SK-N-SH (cell line): ENCODE measurements at regions not wholly inside any gene's neighbourhood (a gene's known extent, or its start where the extent isn't known, plus 50 kb on each side); places are given as distances from the start of the nearest gene placed in this dataset.

Source experiments
- CTCF ChIA-PET: fragments of 300-600, 350-600 bp; formaldehyde crosslinking; extraction: SDS; loops from one replicate; lab custom pipeline; 2021; lab: Yijun Ruan, JAX
- POLR2A ChIA-PET: fragments of 350-600 bp; sonication (Branson Sonifier 250); formaldehyde crosslinking; extraction: SDS; loops from one replicate; lab custom pipeline; 2020; ENCODE audit warnings: antibody characterized with exemption, inconsistent platforms; lab: Yijun Ruan, JAX
- DNase-seq: peaks from one replicate; pipeline ENCODE4 v3.0.0; 2012
- H2AFZ ChIP-seq: fragments of 200-600 bp; sonication (generic); 2 replicates; pipeline ENCODE4 v1.8.1; 2016; ENCODE audit warnings: antibody characterized with exemption, mild to moderate bottlenecking, low read depth
- H3F3A ChIP-seq: fragments of 200-600 bp; sonication (generic); replicated peaks from 2 replicates; pipeline ENCODE3; 2016; ENCODE audit warnings: antibody characterized with exemption, mild to moderate bottlenecking; ENCODE audit not compliant: insufficient read depth
- H3K27ac ChIP-seq, 2 experiments: fragments of 200-500 bp in 1 of 2; fragments of 200-600 bp in 1 of 2; sonication (Bioruptor generic) in 1 of 2; sonication (generic), shearing (Covaris generic) in 1 of 2; 2 replicates each; pipeline versions ENCODE4 v1.5.1 to v1.6.1; 2014 to 2016; ENCODE audit warnings: low read depth in 2 of 2, inconsistent platforms in 1 of 2, low read length in 1 of 2, mild to moderate bottlenecking in 1 of 2, mixed read lengths in 1 of 2
- H3K27me3 ChIP-seq: fragments of 200-600 bp; sonication (generic), shearing (Covaris generic); 2 replicates; pipeline ENCODE4 v1.6.1; 2016; ENCODE audit warnings: mixed run types; ENCODE audit not compliant: insufficient read depth
- H3K36me3 ChIP-seq, 2 experiments: fragments of 200-500 bp in 1 of 2; fragments of 200-600 bp in 1 of 2; sonication (Bioruptor generic) in 1 of 2; sonication (generic) in 1 of 2; replicated peaks in 1 of 2; 2 replicates each; pipeline versions ENCODE3 to v1.5.1; 2014 to 2016; ENCODE audit warnings: low read length in 1 of 2, mild to moderate bottlenecking in 1 of 2; ENCODE audit not compliant: insufficient read depth in 2 of 2, control insufficient read depth in 1 of 2
- H3K4me1 ChIP-seq, 2 experiments: fragments of 200-500 bp in 1 of 2; fragments of 200-600 bp in 1 of 2; sonication (Bioruptor generic) in 1 of 2; sonication (generic), shearing (Covaris generic) in 1 of 2; 2 replicates each; pipeline versions ENCODE4 v1.5.1 to v1.6.1; 2014 to 2016; ENCODE audit warnings: low read depth in 1 of 2, low read length in 1 of 2, mixed run types in 1 of 2; ENCODE audit not compliant: insufficient read depth in 2 of 2, control insufficient read depth in 1 of 2
- H3K4me2 ChIP-seq: fragments of 200-600 bp; sonication (generic), shearing (Covaris generic); 2 replicates; pipeline ENCODE4 v1.6.1; 2017; ENCODE audit warnings: mixed run types
- H3K4me3 ChIP-seq, 2 experiments: fragments of 200-500 bp in 1 of 2; fragments of 200-600 bp in 1 of 2; sonication (Bioruptor generic) in 1 of 2; sonication (generic), shearing (Covaris generic) in 1 of 2; 2 replicates each; pipeline versions ENCODE4 v1.5.1 to v1.8.1; 2014 to 2016; ENCODE audit warnings: low read depth in 2 of 2, inconsistent platforms in 1 of 2, low read length in 1 of 2, mild to moderate bottlenecking in 1 of 2, mixed read lengths in 1 of 2, moderate library complexity in 1 of 2
- H3K79me2 ChIP-seq: fragments of 200-600 bp; sonication (generic); 2 replicates; pipeline ENCODE4 v1.8.1; 2017; ENCODE audit warnings: mild to moderate bottlenecking; ENCODE audit not compliant: insufficient read depth
- H3K9ac ChIP-seq: fragments of 200-600 bp; sonication (generic); 2 replicates; pipeline ENCODE4 v1.6.1; 2017; ENCODE audit warnings: mixed run types
- H3K9me2 ChIP-seq: fragments of 200-600 bp; sonication (generic); 2 replicates; pipeline ENCODE4 v1.6.1; 2017; ENCODE audit warnings: mixed run types
- H3K9me3 ChIP-seq: fragments of 200-600 bp; sonication (generic); 2 replicates; pipeline ENCODE4 v1.6.1; 2017; ENCODE audit warnings: mixed run types, mild to moderate bottlenecking, moderate library complexity
- H4K20me1 ChIP-seq: fragments of 200-600 bp; sonication (generic); 2 replicates; pipeline ENCODE4 v1.6.1; 2017; ENCODE audit warnings: mild to moderate bottlenecking, mixed run types; ENCODE audit not compliant: insufficient read depth
- CHD2 ChIP-seq: fragments of 150-350 bp; IDR thresholded peaks from 2 replicates; pipeline ENCODE4 v1.6.1; 2018; ENCODE audit warnings: low read length; ENCODE audit not compliant: partially characterized antibody
- ELF1 ChIP-seq: IDR thresholded peaks from 2 replicates; pipeline ENCODE4 v1.4.0; 2012
- EZH2phosphoT487 ChIP-seq: fragments of 200-600 bp; sonication (generic); IDR thresholded peaks from 2 replicates; pipeline ENCODE4 v1.6.1; 2017; ENCODE audit warnings: low read depth, mixed run types, mild to moderate bottlenecking, antibody characterized with exemption, moderate library complexity, borderline replicate concordance
- FOXM1 ChIP-seq: IDR thresholded peaks from 2 replicates; pipeline ENCODE4 v1.4.0; 2012; ENCODE audit warnings: low read depth, mild to moderate bottlenecking
- GABPA ChIP-seq: IDR thresholded peaks from 2 replicates; pipeline ENCODE4 v1.4.0; 2012; ENCODE audit warnings: low read depth, mild to moderate bottlenecking
- GATA2 ChIP-seq: sonication (generic); formaldehyde crosslinking; IDR thresholded peaks from 2 replicates; pipeline ENCODE4 v1.5.0; 2020; ENCODE audit warnings: mild to moderate bottlenecking, missing genetic modification reagents
- MEF2A ChIP-seq: IDR thresholded peaks from 2 replicates; pipeline ENCODE4 v1.4.0; 2012; ENCODE audit warnings: low read depth, borderline replicate concordance
- MXI1 ChIP-seq: IDR thresholded peaks from 2 replicates; pipeline ENCODE4 v1.6.1; 2012; ENCODE audit warnings: mild to moderate bottlenecking, low read depth, low read length, improper control_type of control experiment
- NRF1 ChIP-seq: IDR thresholded peaks from 2 replicates; pipeline ENCODE4 v1.6.1; 2012; ENCODE audit warnings: low read depth, mild to moderate bottlenecking, low read length
- RAD21 ChIP-seq: IDR thresholded peaks from 2 replicates; pipeline ENCODE4 v1.6.1; 2012; ENCODE audit warnings: mild to moderate bottlenecking, low read length
- RCOR1 ChIP-seq: fragments of 150-350 bp; IDR thresholded peaks from 2 replicates; pipeline ENCODE4 v1.6.1; 2017; ENCODE audit warnings: antibody characterized with exemption, low read length
- SMC3 ChIP-seq: IDR thresholded peaks from 2 replicates; pipeline ENCODE4 v1.6.1; 2012; ENCODE audit warnings: low read depth, low read length, improper control_type of control experiment
- TAF1 ChIP-seq: IDR thresholded peaks from 2 replicates; pipeline ENCODE4 v1.6.1; 2012; ENCODE audit warnings: low read depth, mild to moderate bottlenecking, low read length, moderate library complexity, borderline replicate concordance
- TCF12 ChIP-seq: IDR thresholded peaks from 2 replicates; pipeline ENCODE4 v1.4.0; 2012
- YY1 ChIP-seq: IDR thresholded peaks from 2 replicates; pipeline ENCODE4 v1.4.0; 2012; ENCODE audit warnings: low read depth, mild to moderate bottlenecking
- WGBS: methylation state at CpG from one replicate; pipeline ENCODE4 v1.1.6; 2017; ENCODE audit warnings: low lambda C conversion rate; 5-methylcytosine and 5-hydroxymethylcytosine counted together
- TF ChIP-seq, protein P1 (sequence below): IDR thresholded peaks from 2 replicates; pipeline ENCODE4 v1.4.0; 2012; ENCODE audit warnings: low read depth, borderline replicate concordance
- TF ChIP-seq, protein P2 (sequence below): IDR thresholded peaks from 2 replicates; pipeline ENCODE4; 2012
- TF ChIP-seq, protein P3 (sequence below): fragments of 150-350 bp; IDR thresholded peaks from 2 replicates; pipeline ENCODE4 v1.6.1; 2017; ENCODE audit warnings: antibody characterized with exemption, low read length, low read depth, borderline replicate concordance
- TF ChIP-seq, protein P4 (sequence below): fragments of 150-350 bp; IDR thresholded peaks from 2 replicates; pipeline ENCODE4 v1.6.1; 2016; ENCODE audit warnings: mild to moderate bottlenecking, low read depth, low read length
- TF ChIP-seq, protein P5 (sequence below): IDR thresholded peaks from 2 replicates; pipeline ENCODE4 v1.6.1; 2012; ENCODE audit warnings: mild to moderate bottlenecking, low read depth, low read length, moderate library complexity
- TF ChIP-seq, protein P6 (sequence below): IDR thresholded peaks from 2 replicates; pipeline ENCODE4 v1.4.0; 2012; ENCODE audit warnings: low read depth, borderline replicate concordance

DNA sequence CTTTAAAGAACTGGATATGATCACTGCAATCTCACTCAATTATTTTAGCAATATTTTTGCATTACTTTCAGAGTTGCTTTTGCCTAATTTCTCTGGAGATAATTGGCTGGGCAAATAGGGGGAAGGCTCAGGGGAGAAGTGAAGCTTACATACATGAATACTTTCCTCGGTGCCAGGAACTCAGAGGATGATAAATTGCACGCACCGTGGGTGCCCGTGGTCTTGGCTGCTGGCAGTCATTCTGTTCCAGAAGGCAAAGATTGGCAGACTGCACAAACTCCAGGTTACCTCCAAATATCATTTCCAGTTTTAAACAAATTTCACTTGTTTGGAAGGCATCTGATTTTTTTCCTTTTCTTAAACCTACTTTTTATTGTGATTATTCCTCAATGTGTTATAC lies 197.8 kb upstream of the TMEM72 start (continued):
- TF ChIP-seq, protein P1, sequence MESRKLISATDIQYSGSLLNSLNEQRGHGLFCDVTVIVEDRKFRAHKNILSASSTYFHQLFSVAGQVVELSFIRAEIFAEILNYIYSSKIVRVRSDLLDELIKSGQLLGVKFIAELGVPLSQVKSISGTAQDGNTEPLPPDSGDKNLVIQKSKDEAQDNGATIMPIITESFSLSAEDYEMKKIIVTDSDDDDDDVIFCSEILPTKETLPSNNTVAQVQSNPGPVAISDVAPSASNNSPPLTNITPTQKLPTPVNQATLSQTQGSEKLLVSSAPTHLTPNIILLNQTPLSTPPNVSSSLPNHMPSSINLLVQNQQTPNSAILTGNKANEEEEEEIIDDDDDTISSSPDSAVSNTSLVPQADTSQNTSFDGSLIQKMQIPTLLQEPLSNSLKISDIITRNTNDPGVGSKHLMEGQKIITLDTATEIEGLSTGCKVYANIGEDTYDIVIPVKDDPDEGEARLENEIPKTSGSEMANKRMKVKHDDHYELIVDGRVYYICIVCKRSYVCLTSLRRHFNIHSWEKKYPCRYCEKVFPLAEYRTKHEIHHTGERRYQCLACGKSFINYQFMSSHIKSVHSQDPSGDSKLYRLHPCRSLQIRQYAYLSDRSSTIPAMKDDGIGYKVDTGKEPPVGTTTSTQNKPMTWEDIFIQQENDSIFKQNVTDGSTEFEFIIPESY = no peak
- TF ChIP-seq, protein P2, sequence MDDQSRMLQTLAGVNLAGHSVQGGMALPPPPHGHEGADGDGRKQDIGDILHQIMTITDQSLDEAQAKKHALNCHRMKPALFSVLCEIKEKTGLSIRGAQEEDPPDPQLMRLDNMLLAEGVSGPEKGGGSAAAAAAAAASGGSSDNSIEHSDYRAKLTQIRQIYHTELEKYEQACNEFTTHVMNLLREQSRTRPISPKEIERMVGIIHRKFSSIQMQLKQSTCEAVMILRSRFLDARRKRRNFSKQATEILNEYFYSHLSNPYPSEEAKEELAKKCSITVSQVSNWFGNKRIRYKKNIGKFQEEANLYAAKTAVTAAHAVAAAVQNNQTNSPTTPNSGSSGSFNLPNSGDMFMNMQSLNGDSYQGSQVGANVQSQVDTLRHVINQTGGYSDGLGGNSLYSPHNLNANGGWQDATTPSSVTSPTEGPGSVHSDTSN = no peak
- TF ChIP-seq EZH2phosphoT487 (no peak), FOXM1 (no peak), MEF2A (no peak), GABPA (no peak), YY1 (no peak), RAD21 (no peak), TAF1 (no peak), NRF1 (no peak), SMC3 (no peak), TCF12 (no peak)
- TF ChIP-seq, protein P3, sequence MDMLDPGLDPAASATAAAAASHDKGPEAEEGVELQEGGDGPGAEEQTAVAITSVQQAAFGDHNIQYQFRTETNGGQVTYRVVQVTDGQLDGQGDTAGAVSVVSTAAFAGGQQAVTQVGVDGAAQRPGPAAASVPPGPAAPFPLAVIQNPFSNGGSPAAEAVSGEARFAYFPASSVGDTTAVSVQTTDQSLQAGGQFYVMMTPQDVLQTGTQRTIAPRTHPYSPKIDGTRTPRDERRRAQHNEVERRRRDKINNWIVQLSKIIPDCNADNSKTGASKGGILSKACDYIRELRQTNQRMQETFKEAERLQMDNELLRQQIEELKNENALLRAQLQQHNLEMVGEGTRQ = no peak

DNA sequence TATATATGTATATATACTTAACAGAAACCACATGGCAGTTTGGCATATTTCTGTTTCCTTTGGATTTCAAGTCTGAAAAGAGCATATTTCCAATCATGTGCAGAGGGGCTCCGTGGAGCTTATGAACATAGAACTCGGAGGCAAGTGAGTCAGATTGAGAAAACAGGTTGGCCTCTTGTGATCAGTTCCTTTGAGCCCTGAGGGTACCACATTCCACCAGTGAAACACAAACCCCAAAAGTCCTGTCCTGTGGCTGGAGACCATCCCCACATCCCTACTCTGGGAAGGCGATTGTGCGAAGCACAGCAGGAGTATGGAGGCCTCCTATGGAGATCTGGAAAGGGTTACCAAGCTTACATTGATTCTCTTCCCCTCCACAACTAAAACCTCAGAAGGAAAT lies 196.7 kb upstream of the TMEM72 start:
- no peaks in the 10 kb centered on the region for H3F3A ChIP-seq
- no peak overlapping the region for H3K9ac ChIP-seq
- no peaks in the 10 kb centered on the region for H4K20me1 ChIP-seq
- no peaks in the 10 kb centered on the region for H3K79me2 ChIP-seq
- no peaks in the 10 kb centered on the region for H3K36me3 ChIP-seq
- no peak overlapping the region for H3K27ac ChIP-seq
- DNase-seq = no peak
- no peaks in the 10 kb centered on the region; the same call in 1 of the 2 replicates for H3K9me2 ChIP-seq
- H2AFZ ChIP-seq = no peak overlapping the region
- no peaks in the 10 kb centered on the region for H3K27me3 ChIP-seq
- ChIA-PET CTCF (no interaction called here), POLR2A (no interaction called here)
- TF ChIP-seq, protein P4, sequence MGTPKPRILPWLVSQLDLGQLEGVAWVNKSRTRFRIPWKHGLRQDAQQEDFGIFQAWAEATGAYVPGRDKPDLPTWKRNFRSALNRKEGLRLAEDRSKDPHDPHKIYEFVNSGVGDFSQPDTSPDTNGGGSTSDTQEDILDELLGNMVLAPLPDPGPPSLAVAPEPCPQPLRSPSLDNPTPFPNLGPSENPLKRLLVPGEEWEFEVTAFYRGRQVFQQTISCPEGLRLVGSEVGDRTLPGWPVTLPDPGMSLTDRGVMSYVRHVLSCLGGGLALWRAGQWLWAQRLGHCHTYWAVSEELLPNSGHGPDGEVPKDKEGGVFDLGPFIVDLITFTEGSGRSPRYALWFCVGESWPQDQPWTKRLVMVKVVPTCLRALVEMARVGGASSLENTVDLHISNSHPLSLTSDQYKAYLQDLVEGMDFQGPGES = no peak
- TF ChIP-seq RCOR1 (no peak), ELF1 (no peak), CHD2 (no peak), MXI1 (no peak), EZH2phosphoT487 (no peak), GATA2 (CRISPR knock-in tag) (no peak)
- TF ChIP-seq, protein P3 = no peak
- TF ChIP-seq, protein P5, sequence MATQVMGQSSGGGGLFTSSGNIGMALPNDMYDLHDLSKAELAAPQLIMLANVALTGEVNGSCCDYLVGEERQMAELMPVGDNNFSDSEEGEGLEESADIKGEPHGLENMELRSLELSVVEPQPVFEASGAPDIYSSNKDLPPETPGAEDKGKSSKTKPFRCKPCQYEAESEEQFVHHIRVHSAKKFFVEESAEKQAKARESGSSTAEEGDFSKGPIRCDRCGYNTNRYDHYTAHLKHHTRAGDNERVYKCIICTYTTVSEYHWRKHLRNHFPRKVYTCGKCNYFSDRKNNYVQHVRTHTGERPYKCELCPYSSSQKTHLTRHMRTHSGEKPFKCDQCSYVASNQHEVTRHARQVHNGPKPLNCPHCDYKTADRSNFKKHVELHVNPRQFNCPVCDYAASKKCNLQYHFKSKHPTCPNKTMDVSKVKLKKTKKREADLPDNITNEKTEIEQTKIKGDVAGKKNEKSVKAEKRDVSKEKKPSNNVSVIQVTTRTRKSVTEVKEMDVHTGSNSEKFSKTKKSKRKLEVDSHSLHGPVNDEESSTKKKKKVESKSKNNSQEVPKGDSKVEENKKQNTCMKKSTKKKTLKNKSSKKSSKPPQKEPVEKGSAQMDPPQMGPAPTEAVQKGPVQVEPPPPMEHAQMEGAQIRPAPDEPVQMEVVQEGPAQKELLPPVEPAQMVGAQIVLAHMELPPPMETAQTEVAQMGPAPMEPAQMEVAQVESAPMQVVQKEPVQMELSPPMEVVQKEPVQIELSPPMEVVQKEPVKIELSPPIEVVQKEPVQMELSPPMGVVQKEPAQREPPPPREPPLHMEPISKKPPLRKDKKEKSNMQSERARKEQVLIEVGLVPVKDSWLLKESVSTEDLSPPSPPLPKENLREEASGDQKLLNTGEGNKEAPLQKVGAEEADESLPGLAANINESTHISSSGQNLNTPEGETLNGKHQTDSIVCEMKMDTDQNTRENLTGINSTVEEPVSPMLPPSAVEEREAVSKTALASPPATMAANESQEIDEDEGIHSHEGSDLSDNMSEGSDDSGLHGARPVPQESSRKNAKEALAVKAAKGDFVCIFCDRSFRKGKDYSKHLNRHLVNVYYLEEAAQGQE = no peak
- TF ChIP-seq, protein P6, sequence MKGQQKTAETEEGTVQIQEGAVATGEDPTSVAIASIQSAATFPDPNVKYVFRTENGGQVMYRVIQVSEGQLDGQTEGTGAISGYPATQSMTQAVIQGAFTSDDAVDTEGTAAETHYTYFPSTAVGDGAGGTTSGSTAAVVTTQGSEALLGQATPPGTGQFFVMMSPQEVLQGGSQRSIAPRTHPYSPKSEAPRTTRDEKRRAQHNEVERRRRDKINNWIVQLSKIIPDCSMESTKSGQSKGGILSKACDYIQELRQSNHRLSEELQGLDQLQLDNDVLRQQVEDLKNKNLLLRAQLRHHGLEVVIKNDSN = no peak
- H3K4me1 ChIP-seq = no peaks in the 10 kb centered on the region; a peak in 2 of 4 replicates
- WGBS = 12% methylated on average over 4 of the region's 4 CpGs
- H3K9me3 ChIP-seq = 0 out of 2 replicates have a peak, but pooled peaks cover 5% of the 10 kb centered on the region
- no peak overlapping the region for H3K4me3 ChIP-seq
- H3K4me2 ChIP-seq = peak overlapping the region; percentile 32; the same call in 1 of the 2 replicates
